Kidney tubule cell (primary cell): ENCODE measurements at regions not wholly inside any gene's neighbourhood (a gene's known extent, or its start where the extent isn't known, plus 50 kb on each side); places are given as distances from the start of the nearest gene placed in this dataset.
"Not testable (repeated sequence)": the region's sequence is repeated elsewhere in the genome, so short reads cannot be mapped to it uniquely, and the experiment has no call there.

Experiments used
- DNase-seq: peaks from one replicate; pipeline ENCODE4 v3.0.0-alpha.2; 2018; ENCODE audit warnings: low spot score

GRCh38 chr18:60202708-60203107, 169.9 kb downstream of the MC4R start:
- DNase-seq = peak; percentile 18

GRCh38 chr18:60200558-60200957, 172.0 kb downstream of the MC4R start:
- no peak for DNase-seq

DNA sequence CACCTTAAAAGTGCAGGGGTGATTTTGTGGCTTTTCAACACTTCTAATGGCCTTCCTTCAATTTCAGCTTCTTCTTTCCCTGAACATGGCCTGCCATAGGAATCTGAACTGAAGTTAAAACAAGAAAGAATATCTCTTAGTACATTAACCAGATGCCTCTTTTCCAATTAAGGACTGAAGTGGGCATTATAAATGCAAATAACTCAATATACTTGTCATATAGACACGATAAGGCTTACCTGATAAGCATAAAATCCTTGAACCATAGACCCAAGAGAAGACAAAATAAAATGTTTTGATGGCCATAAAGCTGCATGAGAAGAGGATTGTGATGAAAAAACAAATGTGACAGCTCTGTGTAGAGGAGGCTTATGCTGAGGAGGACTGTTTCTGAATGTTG, 173.1 kb downstream of the MC4R start:
- DNase-seq = no peak

DNA sequence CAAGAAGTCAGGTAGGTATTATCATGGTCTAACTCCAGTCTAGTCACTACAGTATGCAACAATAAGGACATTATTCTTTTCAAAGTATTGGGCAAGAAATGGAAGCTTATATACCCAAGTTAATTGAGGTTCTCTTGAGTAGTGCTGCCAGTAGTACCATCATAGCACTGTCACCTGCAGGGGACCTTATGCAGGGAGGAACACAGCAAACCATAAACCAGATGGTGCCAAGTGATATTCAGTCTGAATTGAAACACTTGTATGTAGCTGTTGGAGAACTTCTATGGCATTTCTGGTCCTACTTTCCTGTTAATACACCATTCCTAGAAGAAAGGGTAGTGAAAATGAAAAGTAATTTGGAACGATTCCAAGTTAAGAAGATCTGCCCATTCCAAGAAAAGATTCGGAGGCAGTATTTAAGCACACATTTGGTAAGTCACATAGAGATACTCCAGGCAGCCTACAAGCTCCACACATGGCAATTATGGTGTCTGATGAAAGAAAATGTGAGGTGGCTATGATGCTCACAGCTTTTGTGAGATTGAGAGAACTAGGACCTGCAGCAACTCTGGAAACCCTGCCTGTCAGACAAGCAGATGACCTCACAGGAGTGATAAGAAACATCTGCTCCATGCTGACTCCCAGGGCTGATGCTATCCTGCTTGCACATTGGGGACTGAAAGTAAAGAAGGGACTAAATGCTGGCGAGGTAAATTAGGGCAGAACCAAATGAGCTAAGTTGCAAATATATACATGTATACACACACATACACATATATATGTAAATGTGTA, 174.7 kb downstream of the MC4R start:
- DNase-seq = no peak

GRCh38 chr18:60196836-60197606, 175.6 kb downstream of the MC4R start:
- DNase-seq = no peak

GRCh38 chr18:60193780-60194179, 178.8 kb downstream of the MC4R start:
- no peak for DNase-seq

DNA sequence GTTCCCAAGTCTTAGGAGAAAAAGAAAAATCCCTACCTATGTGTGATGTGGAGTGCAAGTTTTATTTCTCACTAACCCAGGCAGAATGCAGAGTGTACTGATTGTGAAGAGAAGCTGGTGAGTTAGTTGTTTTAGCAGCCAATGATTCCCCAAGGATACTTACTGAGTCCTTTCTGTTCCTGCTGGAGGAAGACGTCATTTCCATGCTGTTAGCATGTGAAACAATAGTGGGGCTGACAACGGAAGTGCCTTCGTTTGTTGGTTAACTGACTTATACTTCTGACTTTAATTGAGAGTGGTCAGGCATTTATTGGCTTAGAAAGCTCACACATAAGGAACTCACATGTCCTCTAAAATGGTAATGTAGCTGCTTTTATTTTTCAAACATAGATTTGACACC, 180.6 kb downstream of the MC4R start:
- DNase-seq = no peak

- DNase-seq = no peak
Measured at GRCh38 chr18:60189856-60190255, 182.7 kb downstream of the MC4R start.

DNA sequence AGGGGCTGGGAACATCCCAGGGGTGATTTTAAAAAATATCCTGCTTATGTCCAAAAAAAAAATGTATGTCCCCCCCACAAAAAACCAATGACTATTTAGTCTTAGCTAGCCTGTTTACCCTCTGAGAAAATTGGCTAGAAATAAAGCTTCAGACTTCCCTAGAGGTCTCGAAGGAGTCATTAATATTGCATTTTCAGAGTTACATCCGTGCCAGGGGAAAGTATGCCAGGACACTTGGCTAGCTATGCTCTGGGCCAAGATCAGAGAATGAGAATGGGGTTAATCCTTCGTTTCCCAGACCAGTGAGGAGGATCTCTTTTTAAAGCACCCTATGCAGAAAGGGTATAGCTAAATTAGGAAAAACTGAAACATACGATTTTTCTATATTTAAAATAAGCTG, 183.6 kb downstream of the MC4R start:
- DNase-seq = no peak

- DNase-seq = no peak
Measured at GRCh38 chr18:60182223-60182622, 190.4 kb downstream of the MC4R start.

GRCh38 chr18:60180671-60181070, 191.9 kb downstream of the MC4R start:
- no peak for DNase-seq

DNA sequence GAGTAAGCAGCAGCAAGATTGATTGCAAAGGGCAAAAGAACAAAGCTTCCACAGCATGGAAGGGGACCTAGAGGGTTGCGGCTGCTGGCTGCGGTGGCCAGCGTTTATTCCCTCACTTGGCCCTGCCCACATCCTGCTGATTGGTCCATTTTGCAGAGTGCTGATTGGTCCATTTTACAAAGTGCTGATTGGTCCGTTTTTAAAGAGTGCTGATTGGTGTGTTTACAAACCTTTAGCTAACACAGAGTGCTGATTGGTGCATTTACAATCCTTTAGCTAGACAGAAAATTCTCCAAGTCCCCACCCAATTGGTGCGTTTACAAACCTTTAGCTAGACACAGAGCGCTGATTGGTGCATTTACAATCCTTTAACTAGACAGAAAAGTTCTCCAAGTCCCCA, 194.4 kb downstream of the MC4R start:
- DNase-seq = not testable (repeated sequence)

- DNase-seq = no peak
Measured at GRCh38 chr18:60176259-60176658, 196.3 kb downstream of the MC4R start.

- DNase-seq = no peak
Measured at GRCh38 chr18:60174832-60175231, 197.7 kb downstream of the MC4R start.

DNA sequence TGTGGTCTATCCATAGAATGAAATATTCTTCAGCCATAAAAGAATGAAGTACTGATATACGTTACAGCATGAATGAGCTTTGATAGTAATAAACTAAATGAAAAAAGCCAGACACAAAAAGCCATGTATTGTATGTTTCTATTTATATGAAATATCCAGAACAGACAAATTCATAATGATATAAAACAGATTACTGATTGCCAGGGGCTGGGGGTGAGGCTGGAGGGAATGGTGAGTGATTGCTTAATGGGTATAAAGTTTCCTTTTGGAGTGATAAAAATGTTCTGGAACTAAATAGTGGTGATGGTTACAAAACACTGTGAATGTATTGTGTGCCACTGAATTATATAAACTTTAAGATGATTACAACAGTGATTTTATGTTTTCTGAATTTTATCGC, 200.5 kb downstream of the MC4R start:
- no peak for DNase-seq

DNA sequence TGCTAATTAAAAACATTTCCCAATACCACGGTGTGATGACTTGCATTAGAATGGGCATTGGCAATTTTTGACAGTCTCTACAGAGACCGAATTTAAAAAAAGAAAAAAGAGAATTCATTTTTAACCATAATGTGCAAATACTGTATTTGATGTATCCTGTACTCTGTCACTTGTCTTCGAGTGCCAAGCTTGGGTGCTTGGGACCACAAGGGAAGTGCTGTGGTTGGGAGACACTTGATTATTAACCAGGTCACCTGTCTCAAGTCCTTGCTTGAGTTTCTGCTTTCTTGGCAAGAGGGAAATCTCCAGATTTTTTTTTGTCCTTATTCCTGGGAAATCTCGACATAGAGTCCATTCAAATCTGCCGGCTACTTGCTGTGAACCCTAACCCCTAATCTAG, 209.0 kb downstream of the MC4R start:
- peak; percentile 35 for DNase-seq

GRCh38 chr18:60162388-60162787, 210.2 kb downstream of the MC4R start:
- no peak for DNase-seq

- no peak for DNase-seq
Measured at GRCh38 chr18:60157810-60158209, 214.8 kb downstream of the MC4R start.

DNA sequence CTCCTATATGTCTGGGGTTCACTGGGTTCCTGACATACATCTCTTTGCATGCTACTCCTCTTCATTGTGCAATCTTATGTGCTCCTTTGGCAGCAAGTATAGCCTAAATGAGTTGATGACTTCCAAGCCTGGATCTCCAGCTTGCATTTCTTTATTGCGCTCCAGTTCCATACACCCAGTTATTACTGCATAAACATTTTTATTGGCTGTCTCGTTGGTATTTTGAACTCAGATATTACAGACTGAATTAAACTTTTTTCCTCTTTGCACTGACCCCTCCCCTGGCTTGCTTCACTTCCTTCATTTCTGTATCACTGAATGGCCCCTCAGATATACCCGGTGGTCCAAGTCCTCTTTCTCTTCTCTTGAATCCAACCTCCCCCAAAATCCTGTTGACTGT, 219.2 kb downstream of the MC4R start:
- no peak for DNase-seq

- DNase-seq = no peak
Measured at GRCh38 chr18:60149316-60149715, 223.3 kb downstream of the MC4R start.

- no peak for DNase-seq
Measured at GRCh38 chr18:60147323-60147722, 225.3 kb downstream of the MC4R start.

GRCh38 chr18:60146220-60146960, 226.2 kb downstream of the MC4R start:
- peak; percentile 1 for DNase-seq

- no peak for DNase-seq
Measured at GRCh38 chr18:60145776-60146175, 226.8 kb downstream of the MC4R start.
